ENCODE measurements at regions not wholly inside any gene's neighbourhood (a gene's known extent, or its start where the extent isn't known, plus 50 kb on each side); places are given as distances from the start of the nearest gene placed in this dataset.

DNA sequence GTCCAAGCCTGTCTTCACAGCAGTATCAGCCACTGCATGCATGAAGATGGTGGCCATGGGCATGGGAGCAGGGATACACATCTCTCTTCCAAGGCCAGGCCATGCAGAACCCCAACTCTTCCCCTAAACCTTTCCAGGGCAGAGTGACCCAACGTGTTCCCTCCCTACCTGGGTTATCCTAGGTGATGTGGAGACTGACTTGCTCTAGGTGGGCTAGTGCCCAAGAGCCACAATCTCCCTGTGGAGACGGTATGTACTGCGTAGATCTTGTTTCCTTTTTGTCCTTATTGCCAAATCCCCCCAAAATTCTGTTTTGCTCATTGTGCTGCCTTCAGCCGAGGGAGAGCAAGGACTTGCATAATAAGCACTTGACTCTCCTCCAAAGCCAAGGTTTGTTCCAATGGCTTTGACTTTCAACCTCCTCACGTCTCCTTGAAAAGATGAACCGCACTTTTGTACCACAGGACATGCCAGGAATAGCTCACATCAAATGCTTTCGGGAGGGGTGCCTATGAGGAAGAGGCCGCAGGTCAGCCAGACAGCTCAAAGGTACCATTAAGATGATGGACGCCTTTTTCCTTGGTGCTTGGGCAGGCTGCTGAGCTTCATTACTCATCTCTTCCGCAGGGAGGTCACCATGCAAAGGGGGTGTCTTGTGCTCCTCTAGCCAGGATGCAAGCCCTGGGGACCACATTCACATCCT lies 76.2 kb upstream of the GLI2 start (continued):
- TF ChIP-seq, protein P1, sequence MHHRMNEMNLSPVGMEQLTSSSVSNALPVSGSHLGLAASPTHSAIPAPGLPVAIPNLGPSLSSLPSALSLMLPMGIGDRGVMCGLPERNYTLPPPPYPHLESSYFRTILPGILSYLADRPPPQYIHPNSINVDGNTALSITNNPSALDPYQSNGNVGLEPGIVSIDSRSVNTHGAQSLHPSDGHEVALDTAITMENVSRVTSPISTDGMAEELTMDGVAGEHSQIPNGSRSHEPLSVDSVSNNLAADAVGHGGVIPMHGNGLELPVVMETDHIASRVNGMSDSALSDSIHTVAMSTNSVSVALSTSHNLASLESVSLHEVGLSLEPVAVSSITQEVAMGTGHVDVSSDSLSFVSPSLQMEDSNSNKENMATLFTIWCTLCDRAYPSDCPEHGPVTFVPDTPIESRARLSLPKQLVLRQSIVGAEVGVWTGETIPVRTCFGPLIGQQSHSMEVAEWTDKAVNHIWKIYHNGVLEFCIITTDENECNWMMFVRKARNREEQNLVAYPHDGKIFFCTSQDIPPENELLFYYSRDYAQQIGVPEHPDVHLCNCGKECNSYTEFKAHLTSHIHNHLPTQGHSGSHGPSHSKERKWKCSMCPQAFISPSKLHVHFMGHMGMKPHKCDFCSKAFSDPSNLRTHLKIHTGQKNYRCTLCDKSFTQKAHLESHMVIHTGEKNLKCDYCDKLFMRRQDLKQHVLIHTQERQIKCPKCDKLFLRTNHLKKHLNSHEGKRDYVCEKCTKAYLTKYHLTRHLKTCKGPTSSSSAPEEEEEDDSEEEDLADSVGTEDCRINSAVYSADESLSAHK (tag by site-specific recombination; IDR thresholded peaks at IDR 0.05): no peak
- TF ChIP-seq ZNF423 (tag by site-specific recombination; IDR thresholded peaks at IDR 0.05) (no peak), ZNF654 (tag by site-specific recombination; IDR thresholded peaks at IDR 0.05; ENCODE audit: low read depth) (no peak)

DNA sequence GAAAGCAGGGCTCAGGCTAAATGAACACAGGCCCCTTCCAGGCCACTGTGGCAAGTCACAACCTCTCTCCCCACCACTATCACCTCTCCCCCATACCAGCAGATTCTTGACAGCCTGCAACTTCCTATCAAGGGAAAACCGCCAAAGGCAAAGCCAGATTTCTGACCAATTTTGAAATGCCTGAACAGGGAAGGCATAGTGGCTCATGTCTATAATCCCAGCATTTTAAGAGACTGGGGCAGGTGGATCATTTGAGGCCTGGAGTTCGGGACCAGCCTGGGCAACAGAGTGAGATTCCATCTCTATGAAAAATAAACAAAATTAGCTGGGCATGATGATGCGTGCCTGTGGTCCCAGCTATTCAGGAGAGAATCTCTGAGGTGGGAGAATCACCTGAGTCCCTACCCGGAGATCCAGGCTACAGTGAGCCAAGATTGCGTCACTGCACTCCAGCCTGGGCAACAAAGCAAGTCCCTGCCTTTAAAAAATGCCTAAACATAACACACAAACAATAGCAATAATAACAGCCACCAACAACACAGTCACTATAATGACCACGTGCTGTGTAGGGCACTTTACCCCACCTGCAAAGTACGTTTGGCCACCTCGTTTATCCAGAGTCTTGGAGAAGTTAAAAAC lies 75.5 kb upstream of the GLI2 start:
- ChIA-PET POLR2A (no interaction called here), CTCF (interaction anchor here (0.6 kb wide), 2 partner anchors 11 to 340 kb away, joined by 3 to 4 read pairs; no protein-coding TSS in a partner anchor)
- no peak overlapping the region for H3K4me3 ChIP-seq (ENCODE audit: low read depth, low read length)
- H3K27ac ChIP-seq (ENCODE audit: extremely low read depth, low read depth, low read length): no peak overlapping the region
- no peaks in the 10 kb centered on the region for H3K36me3 ChIP-seq (ENCODE audit: control insufficient read depth in 2 of 2, insufficient read depth in 1 of 2, low read length in 2 of 2)
- no peak for TF ChIP-seq SCRT2 (tag by site-specific recombination; IDR thresholded peaks at IDR 0.05)
- TF ChIP-seq ZNF112 (tag by site-specific recombination; IDR thresholded peaks at IDR 0.05): no peak
- TF ChIP-seq ZNF473 (tag by site-specific recombination; IDR thresholded peaks at IDR 0.05): no peak
- TF ChIP-seq ZBTB20 (tag by site-specific recombination; IDR thresholded peaks at IDR 0.05): no peak
- no peak for TF ChIP-seq ZFP3 (tag by site-specific recombination; IDR thresholded peaks at IDR 0.05; ENCODE audit: low read depth)
- no peak for TF ChIP-seq ZNF302 (tag by site-specific recombination; IDR thresholded peaks at IDR 0.05; ENCODE audit: low read depth)
- TF ChIP-seq SP2 (tag by site-specific recombination; IDR thresholded peaks at IDR 0.05): no peak
- no peak for TF ChIP-seq ZNF114 (tag by site-specific recombination; IDR thresholded peaks at IDR 0.05)
- TF ChIP-seq, protein P2, sequence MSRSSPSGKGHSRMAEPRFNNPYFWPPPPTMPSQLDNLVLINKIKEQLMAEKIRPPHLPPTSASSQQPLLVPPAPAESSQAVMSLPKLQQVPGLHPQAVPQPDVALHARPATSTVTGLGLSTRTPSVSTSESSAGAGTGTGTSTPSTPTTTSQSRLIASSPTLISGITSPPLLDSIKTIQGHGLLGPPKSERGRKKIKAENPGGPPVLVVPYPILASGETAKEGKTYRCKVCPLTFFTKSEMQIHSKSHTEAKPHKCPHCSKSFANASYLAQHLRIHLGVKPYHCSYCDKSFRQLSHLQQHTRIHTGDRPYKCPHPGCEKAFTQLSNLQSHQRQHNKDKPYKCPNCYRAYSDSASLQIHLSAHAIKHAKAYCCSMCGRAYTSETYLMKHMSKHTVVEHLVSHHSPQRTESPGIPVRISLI (tag by site-specific recombination; IDR thresholded peaks at IDR 0.05): no peak
- TF ChIP-seq ZNF707 (tag by site-specific recombination; IDR thresholded peaks at IDR 0.05): no peak
- no peak for TF ChIP-seq TRIM28 (IDR thresholded peaks at IDR 0.05; ENCODE audit: borderline replicate concordance, low read length)
- TF ChIP-seq, protein P3, sequence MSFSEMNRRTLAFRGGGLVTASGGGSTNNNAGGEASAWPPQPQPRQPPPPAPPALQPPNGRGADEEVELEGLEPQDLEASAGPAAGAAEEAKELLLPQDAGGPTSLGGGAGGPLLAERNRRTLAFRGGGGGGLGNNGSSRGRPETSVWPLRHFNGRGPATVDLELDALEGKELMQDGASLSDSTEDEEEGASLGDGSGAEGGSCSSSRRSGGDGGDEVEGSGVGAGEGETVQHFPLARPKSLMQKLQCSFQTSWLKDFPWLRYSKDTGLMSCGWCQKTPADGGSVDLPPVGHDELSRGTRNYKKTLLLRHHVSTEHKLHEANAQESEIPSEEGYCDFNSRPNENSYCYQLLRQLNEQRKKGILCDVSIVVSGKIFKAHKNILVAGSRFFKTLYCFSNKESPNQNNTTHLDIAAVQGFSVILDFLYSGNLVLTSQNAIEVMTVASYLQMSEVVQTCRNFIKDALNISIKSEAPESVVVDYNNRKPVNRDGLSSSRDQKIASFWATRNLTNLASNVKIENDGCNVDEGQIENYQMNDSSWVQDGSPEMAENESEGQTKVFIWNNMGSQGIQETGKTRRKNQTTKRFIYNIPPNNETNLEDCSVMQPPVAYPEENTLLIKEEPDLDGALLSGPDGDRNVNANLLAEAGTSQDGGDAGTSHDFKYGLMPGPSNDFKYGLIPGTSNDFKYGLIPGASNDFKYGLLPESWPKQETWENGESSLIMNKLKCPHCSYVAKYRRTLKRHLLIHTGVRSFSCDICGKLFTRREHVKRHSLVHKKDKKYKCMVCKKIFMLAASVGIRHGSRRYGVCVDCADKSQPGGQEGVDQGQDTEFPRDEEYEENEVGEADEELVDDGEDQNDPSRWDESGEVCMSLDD (tag by site-specific recombination; IDR thresholded peaks at IDR 0.05): no peak
- TF ChIP-seq ZNF660 (tag by site-specific recombination; IDR thresholded peaks at IDR 0.05): no peak
- no peak for TF ChIP-seq ZNF23 (tag by site-specific recombination; IDR thresholded peaks at IDR 0.05; ENCODE audit: borderline replicate concordance)
- TF ChIP-seq, protein P4, sequence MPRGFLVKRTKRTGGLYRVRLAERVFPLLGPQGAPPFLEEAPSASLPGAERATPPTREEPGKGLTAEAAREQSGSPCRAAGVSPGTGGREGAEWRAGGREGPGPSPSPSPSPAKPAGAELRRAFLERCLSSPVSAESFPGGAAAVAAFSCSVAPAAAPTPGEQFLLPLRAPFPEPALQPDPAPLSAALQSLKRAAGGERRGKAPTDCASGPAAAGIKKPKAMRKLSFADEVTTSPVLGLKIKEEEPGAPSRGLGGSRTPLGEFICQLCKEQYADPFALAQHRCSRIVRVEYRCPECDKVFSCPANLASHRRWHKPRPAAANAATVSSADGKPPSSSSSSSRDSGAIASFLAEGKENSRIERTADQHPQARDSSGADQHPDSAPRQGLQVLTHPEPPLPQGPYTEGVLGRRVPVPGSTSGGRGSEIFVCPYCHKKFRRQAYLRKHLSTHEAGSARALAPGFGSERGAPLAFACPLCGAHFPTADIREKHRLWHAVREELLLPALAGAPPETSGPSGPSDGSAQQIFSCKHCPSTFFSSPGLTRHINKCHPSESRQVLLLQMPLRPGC (tag by site-specific recombination; IDR thresholded peaks at IDR 0.05): no peak
- TF ChIP-seq ZNF548 (tag by site-specific recombination; IDR thresholded peaks at IDR 0.05): no peak
- TF ChIP-seq GLIS2 (tag by site-specific recombination; IDR thresholded peaks at IDR 0.05): no peak
- no peak for TF ChIP-seq ZNF433 (tag by site-specific recombination; IDR thresholded peaks at IDR 0.05; ENCODE audit: low read depth)
- no peak for TF ChIP-seq FEZF1 (tag by site-specific recombination; IDR thresholded peaks at IDR 0.05)
- TF ChIP-seq, protein P5, sequence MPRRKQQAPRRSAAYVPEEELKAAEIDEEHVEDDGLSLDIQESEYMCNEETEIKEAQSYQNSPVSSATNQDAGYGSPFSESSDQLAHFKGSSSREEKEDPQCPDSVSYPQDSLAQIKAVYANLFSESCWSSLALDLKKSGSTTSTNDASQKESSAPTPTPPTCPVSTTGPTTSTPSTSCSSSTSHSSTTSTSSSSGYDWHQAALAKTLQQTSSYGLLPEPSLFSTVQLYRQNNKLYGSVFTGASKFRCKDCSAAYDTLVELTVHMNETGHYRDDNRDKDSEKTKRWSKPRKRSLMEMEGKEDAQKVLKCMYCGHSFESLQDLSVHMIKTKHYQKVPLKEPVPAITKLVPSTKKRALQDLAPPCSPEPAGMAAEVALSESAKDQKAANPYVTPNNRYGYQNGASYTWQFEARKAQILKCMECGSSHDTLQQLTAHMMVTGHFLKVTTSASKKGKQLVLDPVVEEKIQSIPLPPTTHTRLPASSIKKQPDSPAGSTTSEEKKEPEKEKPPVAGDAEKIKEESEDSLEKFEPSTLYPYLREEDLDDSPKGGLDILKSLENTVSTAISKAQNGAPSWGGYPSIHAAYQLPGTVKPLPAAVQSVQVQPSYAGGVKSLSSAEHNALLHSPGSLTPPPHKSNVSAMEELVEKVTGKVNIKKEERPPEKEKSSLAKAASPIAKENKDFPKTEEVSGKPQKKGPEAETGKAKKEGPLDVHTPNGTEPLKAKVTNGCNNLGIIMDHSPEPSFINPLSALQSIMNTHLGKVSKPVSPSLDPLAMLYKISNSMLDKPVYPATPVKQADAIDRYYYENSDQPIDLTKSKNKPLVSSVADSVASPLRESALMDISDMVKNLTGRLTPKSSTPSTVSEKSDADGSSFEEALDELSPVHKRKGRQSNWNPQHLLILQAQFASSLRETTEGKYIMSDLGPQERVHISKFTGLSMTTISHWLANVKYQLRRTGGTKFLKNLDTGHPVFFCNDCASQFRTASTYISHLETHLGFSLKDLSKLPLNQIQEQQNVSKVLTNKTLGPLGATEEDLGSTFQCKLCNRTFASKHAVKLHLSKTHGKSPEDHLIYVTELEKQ (tag by site-specific recombination; IDR thresholded peaks at IDR 0.05; ENCODE audit: borderline replicate concordance): no peak
- H3K9me3 ChIP-seq (ENCODE audit: control insufficient read depth, insufficient read depth, low read depth, low read length): no peaks in the 10 kb centered on the region
- H3K4me1 ChIP-seq (ENCODE audit: control insufficient read depth, insufficient read depth, low read length): no peaks in the 10 kb centered on the region
